GM23338 (cell line): ENCODE measurements at regions not wholly inside any gene's neighbourhood (a gene's known extent, or its start where the extent isn't known, plus 50 kb on each side); places are given as distances from the start of the nearest gene placed in this dataset.

Experiments
- ATAC-seq: fragments of 200-7000 bp; cut with Tn5 transposase; 3 replicates; pipeline ENCODE4 v1.9.1; 2020
- DNase-seq: peaks from one replicate; pipeline ENCODE4 v3.0.0-alpha.2; 2015; ENCODE audit warnings: low spot score
- H2AFZ ChIP-seq: fragments of 200-600 bp; sonication (generic); 2 replicates; pipeline ENCODE4 v1.8.0; 2016; ENCODE audit warnings: antibody characterized with exemption, mild to moderate bottlenecking, moderate library complexity
- H3F3A ChIP-seq: fragments of 200-600 bp; sonication (generic); replicated peaks from 2 replicates; pipeline ENCODE4 v1.8.0; 2017; ENCODE audit warnings: antibody characterized with exemption, mixed run types, low read depth
- H3K27ac ChIP-seq: fragments of 200-600 bp; sonication (generic); 2 replicates; pipeline ENCODE4 v1.6.1; 2016; ENCODE audit warnings: low read depth
- H3K27me3 ChIP-seq: fragments of 200-600 bp; sonication (generic); 2 replicates; pipeline ENCODE4 v1.8.0; 2016; ENCODE audit warnings: mild to moderate bottlenecking, mixed run types, moderate library complexity; ENCODE audit not compliant: insufficient read depth
- H3K36me3 ChIP-seq: fragments of 200-600 bp; sonication (generic); 2 replicates; pipeline ENCODE4 v1.8.0; 2016; ENCODE audit warnings: mild to moderate bottlenecking; ENCODE audit not compliant: insufficient read depth
- H3K4me1 ChIP-seq: fragments of 200-600 bp; sonication (generic); 2 replicates; pipeline ENCODE4 v1.8.0; 2016; ENCODE audit warnings: mild to moderate bottlenecking, moderate library complexity; ENCODE audit not compliant: insufficient read depth
- H3K4me2 ChIP-seq: fragments of 200-600 bp; sonication (generic); 2 replicates; pipeline ENCODE4 v1.7.1; 2017; ENCODE audit warnings: mixed run types
- H3K4me3 ChIP-seq: fragments of 200-600 bp; sonication (generic); 2 replicates; pipeline ENCODE4 v1.6.1; 2016; ENCODE audit warnings: mixed run types
- H3K79me2 ChIP-seq: fragments of 200-600 bp; sonication (generic); replicated peaks from 2 replicates; pipeline ENCODE4 v1.8.0; 2017; ENCODE audit warnings: mild to moderate bottlenecking; ENCODE audit not compliant: insufficient read depth
- H3K9me2 ChIP-seq: fragments of 200-600 bp; sonication (generic); 2 replicates; pipeline ENCODE4 v1.8.0; 2017; ENCODE audit not compliant: insufficient read depth
- H4K20me1 ChIP-seq: fragments of 200-600 bp; sonication (generic); replicated peaks from 2 replicates; pipeline ENCODE4 v1.8.0; 2017; ENCODE audit warnings: mild to moderate bottlenecking; ENCODE audit not compliant: insufficient read depth
- H3K27ac Mint-ChIP-seq: 2 replicates; pipeline ENCODE4 v1.8.0; 2020; ENCODE audit warnings: inconsistent platforms, mild to moderate bottlenecking, moderate library complexity, mixed read lengths
- H3K27me3 Mint-ChIP-seq: 3 replicates; pipeline ENCODE4 v1.8.0; 2022; ENCODE audit warnings: low read depth, mild to moderate bottlenecking, moderate library complexity, mixed read lengths, inconsistent platforms; ENCODE audit not compliant: insufficient read depth, poor library complexity
- H3K36me3 Mint-ChIP-seq: 3 replicates; pipeline ENCODE4 v1.8.0; 2021; ENCODE audit warnings: low read depth, mild to moderate bottlenecking, inconsistent platforms, moderate library complexity, mixed read lengths
- H3K4me1 Mint-ChIP-seq: 3 replicates; pipeline ENCODE4 v1.8.0; 2020; ENCODE audit warnings: mild to moderate bottlenecking, inconsistent platforms, mixed read lengths
- H3K4me3 Mint-ChIP-seq: 3 replicates; pipeline ENCODE4 v1.8.0; 2021; ENCODE audit warnings: moderate library complexity, mild to moderate bottlenecking, inconsistent platforms, mixed read lengths
- H3K9me3 Mint-ChIP-seq: 3 replicates; pipeline ENCODE4 v1.8.0; 2020; ENCODE audit warnings: moderate library complexity, mild to moderate bottlenecking, inconsistent platforms, mixed read lengths
- CREB1 ChIP-seq: fragments of 250-450 bp; sonication (Bioruptor Pico); IDR thresholded peaks from 2 replicates; pipeline ENCODE4 v1.5.0; 2020; ENCODE audit warnings: low read depth, mild to moderate bottlenecking, moderate library complexity
- ETS1 ChIP-seq: IDR thresholded peaks from 2 replicates; pipeline ENCODE4 v1.6.1; 2016; ENCODE audit warnings: antibody characterized with exemption
- EZH2 ChIP-seq: fragments of 200-600 bp; sonication (generic); IDR thresholded peaks from one replicate; pipeline ENCODE4 v1.8.0; 2017; ENCODE audit warnings: antibody characterized with exemption, mild to moderate bottlenecking, low read depth; ENCODE audit not compliant: unreplicated experiment
- JUNB ChIP-seq: IDR thresholded peaks from one replicate; pipeline ENCODE4 v1.6.1; 2016; ENCODE audit warnings: antibody characterized with exemption; ENCODE audit not compliant: unreplicated experiment
- REST ChIP-seq: IDR thresholded peaks from one replicate; pipeline ENCODE4 v1.6.1; 2018; ENCODE audit warnings: antibody characterized with exemption; ENCODE audit not compliant: unreplicated experiment
- ZNF114 ChIP-seq: fragments of 250-450 bp; sonication (Bioruptor Pico); IDR thresholded peaks from 2 replicates; pipeline ENCODE4 v1.5.0; 2020; ENCODE audit warnings: mild to moderate bottlenecking, moderate library complexity
- ZNF331 ChIP-seq: fragments of 250-450 bp; sonication (Bioruptor Pico); IDR thresholded peaks from 2 replicates; pipeline ENCODE4 v1.5.0; 2020; ENCODE audit warnings: low read depth, mild to moderate bottlenecking, moderate library complexity
- ZNF462 ChIP-seq: fragments of 250-450 bp; sonication (Bioruptor Pico); IDR thresholded peaks from 2 replicates; pipeline ENCODE4 v1.5.0; 2020; ENCODE audit warnings: mild to moderate bottlenecking, moderate library complexity

GRCh38 chr2:121033461-121033996, 251.5 kb downstream of the TFCP2L1 start:
- H3K9me3 Mint-ChIP-seq, result no peaks in the 10 kb centered on the region
- DNase-seq, result no peak
- H3K27me3 ChIP-seq, result peaks cover 16% of the 10 kb centered on the region; the same call in 1 of the 2 replicates
- TF ChIP-seq CREB1 (CRISPR knock-in tag) (no peak), ZNF331 (CRISPR knock-in tag) (no peak), ZNF462 (no peak), JUNB (no peak), ETS1 (no peak)
- no peaks in the 10 kb centered on the region for H3K79me2 ChIP-seq
- ATAC-seq, result no peak
- H3K4me1 ChIP-seq, result no peaks in the 10 kb centered on the region
- no peaks in the 10 kb centered on the region for H3K36me3 Mint-ChIP-seq
- peaks cover 2% of the 10 kb centered on the region; the same call in 1 of the 3 replicates for H3K4me1 Mint-ChIP-seq
- no peak overlapping the region for H2AFZ ChIP-seq
- no peak overlapping the region for H3K4me3 Mint-ChIP-seq
- H4K20me1 ChIP-seq, result no peaks in the 10 kb centered on the region
- no peak overlapping the region for H3K27ac Mint-ChIP-seq
- no peaks in the 10 kb centered on the region for H3F3A ChIP-seq
- peaks cover 14% of the 10 kb centered on the region for H3K27me3 Mint-ChIP-seq
- no peak overlapping the region for H3K27ac ChIP-seq
- H3K4me2 ChIP-seq, result no peak overlapping the region
- H3K4me3 ChIP-seq, result no peak overlapping the region
- H3K9me2 ChIP-seq, result no peaks in the 10 kb centered on the region
- H3K36me3 ChIP-seq, result no peaks in the 10 kb centered on the region

GRCh38 chr2:121034551-121034950, 250.5 kb downstream of the TFCP2L1 start:
- no peaks in the 10 kb centered on the region for H3K36me3 Mint-ChIP-seq
- peaks cover 3% of the 10 kb centered on the region; the same call in 1 of the 2 replicates for H3K9me2 ChIP-seq
- no peak overlapping the region for H3K27ac Mint-ChIP-seq
- no peaks in the 10 kb centered on the region for H3F3A ChIP-seq
- H3K4me1 ChIP-seq, result no peaks in the 10 kb centered on the region
- H3K27ac ChIP-seq, result no peak overlapping the region
- ATAC-seq (no peak), DNase-seq (no peak)
- H2AFZ ChIP-seq, result no peak overlapping the region
- H4K20me1 ChIP-seq, result no peaks in the 10 kb centered on the region
- H3K9me3 Mint-ChIP-seq, result no peaks in the 10 kb centered on the region
- H3K27me3 ChIP-seq, result peaks cover 9% of the 10 kb centered on the region; the same call in 1 of the 2 replicates
- H3K4me1 Mint-ChIP-seq, result peaks cover 8% of the 10 kb centered on the region
- no peak overlapping the region for H3K4me3 ChIP-seq
- no peak overlapping the region for H3K4me2 ChIP-seq
- no peaks in the 10 kb centered on the region for H3K79me2 ChIP-seq
- H3K27me3 Mint-ChIP-seq, result peaks cover 14% of the 10 kb centered on the region
- H3K4me3 Mint-ChIP-seq, result no peak overlapping the region
- no peaks in the 10 kb centered on the region for H3K36me3 ChIP-seq
- TF ChIP-seq ZNF331 (CRISPR knock-in tag) (no peak), REST (no peak), EZH2 (no peak), ZNF114 (CRISPR knock-in tag) (no peak), CREB1 (CRISPR knock-in tag) (no peak)
